GM23338 (cell line): ENCODE measurements at regions not wholly inside any gene's neighbourhood (a gene's known extent, or its start where the extent isn't known, plus 50 kb on each side); places are given as distances from the start of the nearest gene placed in this dataset.

Experiments used
- ATAC-seq: fragments of 200-7000 bp; cut with Tn5 transposase; 3 replicates; pipeline ENCODE4 v1.9.1; 2020
- DNase-seq: peaks from one replicate; pipeline ENCODE4 v3.0.0-alpha.2; 2015; ENCODE audit warnings: low spot score
- H2AFZ ChIP-seq: fragments of 200-600 bp; sonication (generic); 2 replicates; pipeline ENCODE4 v1.8.0; 2016; ENCODE audit warnings: antibody characterized with exemption, mild to moderate bottlenecking, moderate library complexity
- H3F3A ChIP-seq: fragments of 200-600 bp; sonication (generic); replicated peaks from 2 replicates; pipeline ENCODE4 v1.8.0; 2017; ENCODE audit warnings: antibody characterized with exemption, mixed run types, low read depth
- H3K27ac ChIP-seq: fragments of 200-600 bp; sonication (generic); 2 replicates; pipeline ENCODE4 v1.6.1; 2016; ENCODE audit warnings: low read depth
- H3K27me3 ChIP-seq: fragments of 200-600 bp; sonication (generic); 2 replicates; pipeline ENCODE4 v1.8.0; 2016; ENCODE audit warnings: mild to moderate bottlenecking, mixed run types, moderate library complexity; ENCODE audit not compliant: insufficient read depth
- H3K36me3 ChIP-seq: fragments of 200-600 bp; sonication (generic); 2 replicates; pipeline ENCODE4 v1.8.0; 2016; ENCODE audit warnings: mild to moderate bottlenecking; ENCODE audit not compliant: insufficient read depth
- H3K4me1 ChIP-seq: fragments of 200-600 bp; sonication (generic); 2 replicates; pipeline ENCODE4 v1.8.0; 2016; ENCODE audit warnings: mild to moderate bottlenecking, moderate library complexity; ENCODE audit not compliant: insufficient read depth
- H3K4me2 ChIP-seq: fragments of 200-600 bp; sonication (generic); 2 replicates; pipeline ENCODE4 v1.7.1; 2017; ENCODE audit warnings: mixed run types
- H3K4me3 ChIP-seq: fragments of 200-600 bp; sonication (generic); 2 replicates; pipeline ENCODE4 v1.6.1; 2016; ENCODE audit warnings: mixed run types
- H3K79me2 ChIP-seq: fragments of 200-600 bp; sonication (generic); replicated peaks from 2 replicates; pipeline ENCODE4 v1.8.0; 2017; ENCODE audit warnings: mild to moderate bottlenecking; ENCODE audit not compliant: insufficient read depth
- H3K9me2 ChIP-seq: fragments of 200-600 bp; sonication (generic); 2 replicates; pipeline ENCODE4 v1.8.0; 2017; ENCODE audit not compliant: insufficient read depth
- H4K20me1 ChIP-seq: fragments of 200-600 bp; sonication (generic); replicated peaks from 2 replicates; pipeline ENCODE4 v1.8.0; 2017; ENCODE audit warnings: mild to moderate bottlenecking; ENCODE audit not compliant: insufficient read depth
- H3K27ac Mint-ChIP-seq: 2 replicates; pipeline ENCODE4 v1.8.0; 2020; ENCODE audit warnings: inconsistent platforms, mild to moderate bottlenecking, moderate library complexity, mixed read lengths
- H3K27me3 Mint-ChIP-seq: 3 replicates; pipeline ENCODE4 v1.8.0; 2022; ENCODE audit warnings: low read depth, mild to moderate bottlenecking, moderate library complexity, mixed read lengths, inconsistent platforms; ENCODE audit not compliant: insufficient read depth, poor library complexity
- H3K36me3 Mint-ChIP-seq: 3 replicates; pipeline ENCODE4 v1.8.0; 2021; ENCODE audit warnings: low read depth, mild to moderate bottlenecking, inconsistent platforms, moderate library complexity, mixed read lengths
- H3K4me1 Mint-ChIP-seq: 3 replicates; pipeline ENCODE4 v1.8.0; 2020; ENCODE audit warnings: mild to moderate bottlenecking, inconsistent platforms, mixed read lengths
- H3K4me3 Mint-ChIP-seq: 3 replicates; pipeline ENCODE4 v1.8.0; 2021; ENCODE audit warnings: moderate library complexity, mild to moderate bottlenecking, inconsistent platforms, mixed read lengths
- H3K9me3 Mint-ChIP-seq: 3 replicates; pipeline ENCODE4 v1.8.0; 2020; ENCODE audit warnings: moderate library complexity, mild to moderate bottlenecking, inconsistent platforms, mixed read lengths
- CREB1 ChIP-seq: fragments of 250-450 bp; sonication (Bioruptor Pico); IDR thresholded peaks from 2 replicates; pipeline ENCODE4 v1.5.0; 2020; ENCODE audit warnings: low read depth, mild to moderate bottlenecking, moderate library complexity
- EZH2phosphoT487 ChIP-seq: fragments of 200-600 bp; sonication (generic); IDR thresholded peaks from one replicate; pipeline ENCODE4 v1.8.1; 2018; ENCODE audit warnings: antibody characterized with exemption; ENCODE audit not compliant: unreplicated experiment
- NANOG ChIP-seq: IDR thresholded peaks from 2 replicates; pipeline ENCODE4 v1.6.1; 2016; ENCODE audit warnings: antibody characterized with exemption, borderline replicate concordance
- POLR2AphosphoS5 ChIP-seq: IDR thresholded peaks from 2 replicates; pipeline ENCODE4 v1.6.1; 2016; ENCODE audit warnings: antibody characterized with exemption, low read depth
- STAT1 ChIP-seq: IDR thresholded peaks from one replicate; pipeline ENCODE4 v1.6.1; 2016; ENCODE audit warnings: antibody characterized with exemption; ENCODE audit not compliant: unreplicated experiment
- ZNF114 ChIP-seq: fragments of 250-450 bp; sonication (Bioruptor Pico); IDR thresholded peaks from 2 replicates; pipeline ENCODE4 v1.5.0; 2020; ENCODE audit warnings: mild to moderate bottlenecking, moderate library complexity
- ZNF331 ChIP-seq: fragments of 250-450 bp; sonication (Bioruptor Pico); IDR thresholded peaks from 2 replicates; pipeline ENCODE4 v1.5.0; 2020; ENCODE audit warnings: low read depth, mild to moderate bottlenecking, moderate library complexity
- ZNF462 ChIP-seq: fragments of 250-450 bp; sonication (Bioruptor Pico); IDR thresholded peaks from 2 replicates; pipeline ENCODE4 v1.5.0; 2020; ENCODE audit warnings: mild to moderate bottlenecking, moderate library complexity
- TF ChIP-seq, protein P1 (sequence below): IDR thresholded peaks from 2 replicates; pipeline ENCODE4 v1.6.1; 2016; ENCODE audit warnings: antibody characterized with exemption
- TF ChIP-seq, protein P2 (sequence below), 2 experiments: fragments of 200-600 bp in 1 of 2; sonication (generic) in 1 of 2; conservative IDR thresholded peaks; 2 replicates each; pipeline versions ENCODE4 v1.5.1 to v1.6.1; 2016 to 2017; ENCODE audit warnings: antibody characterized with exemption in 2 of 2, low read depth in 2 of 2, mild to moderate bottlenecking in 2 of 2, moderate library complexity in 1 of 2

DNA sequence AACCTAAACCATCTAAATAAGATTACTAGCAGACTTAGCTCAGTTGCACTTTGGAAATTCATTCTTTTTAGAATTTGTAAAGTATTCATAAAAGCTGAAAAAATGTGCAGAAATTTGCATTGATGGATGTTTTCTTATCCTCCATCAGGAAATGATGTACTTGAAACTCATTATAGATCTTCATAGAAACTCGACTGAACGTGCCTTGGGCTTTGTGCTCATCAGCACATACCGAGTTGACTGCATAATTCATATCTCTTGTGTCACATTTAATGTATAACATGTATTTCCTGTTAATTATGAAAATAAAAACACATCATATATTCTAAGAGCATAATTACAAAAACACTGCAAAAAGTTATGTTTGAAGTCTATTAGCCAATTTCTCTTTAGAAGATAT lies 290.9 kb upstream of the NR5A2 start:
- ATAC-seq (no peak), DNase-seq (no peak)
- H3K27me3 ChIP-seq: no peaks in the 10 kb centered on the region
- H4K20me1 ChIP-seq: no peaks in the 10 kb centered on the region
- H3K4me3 ChIP-seq: no peak overlapping the region
- H3K79me2 ChIP-seq: no peaks in the 10 kb centered on the region
- no peaks in the 10 kb centered on the region for H3F3A ChIP-seq
- peaks cover 5% of the 10 kb centered on the region; the same call in 2 of the 3 replicates for H3K9me3 Mint-ChIP-seq
- no peak overlapping the region for H3K4me3 Mint-ChIP-seq
- no peaks in the 10 kb centered on the region for H3K27me3 Mint-ChIP-seq
- TF ChIP-seq ZNF114 (no peak), CREB1 (CRISPR knock-in tag) (no peak)
- no peak overlapping the region for H3K27ac Mint-ChIP-seq
- no peak overlapping the region for H3K4me2 ChIP-seq
- peaks cover 13% of the 10 kb centered on the region for H3K4me1 Mint-ChIP-seq
- no peaks in the 10 kb centered on the region for H3K36me3 ChIP-seq
- no peaks in the 10 kb centered on the region for H3K36me3 Mint-ChIP-seq
- no peak overlapping the region for H3K27ac ChIP-seq
- H3K4me1 ChIP-seq: 0 out of 2 replicates have a peak, but pooled peaks cover 6% of the 10 kb centered on the region
- no peaks in the 10 kb centered on the region; the same call in 1 of the 2 replicates for H3K9me2 ChIP-seq
- H2AFZ ChIP-seq: no peak overlapping the region

GRCh38 chr1:199741586-199741985 lies 285.9 kb upstream of the NR5A2 start:
- Histone ChIP-seq H3K9me2 (no peaks in the 10 kb centered on the region; the same call in 1 of the 2 replicates), H3F3A (no peaks in the 10 kb centered on the region), H2AFZ (no peak overlapping the region; the same call in 1 of the 2 replicates), H3K27me3 (no peaks in the 10 kb centered on the region), H3K27ac (no peak overlapping the region), H3K4me2 (no peak overlapping the region), H4K20me1 (no peaks in the 10 kb centered on the region), H3K79me2 (no peaks in the 10 kb centered on the region), H3K4me1 (no peaks in the 10 kb centered on the region), H3K36me3 (no peaks in the 10 kb centered on the region), H3K4me3 (no peak overlapping the region)
- no peak for DNase-seq
- H3K36me3 Mint-ChIP-seq: no peaks in the 10 kb centered on the region
- no peaks in the 10 kb centered on the region for H3K27me3 Mint-ChIP-seq
- no peak for ATAC-seq
- no peaks in the 10 kb centered on the region for H3K4me1 Mint-ChIP-seq
- no peak overlapping the region for H3K4me3 Mint-ChIP-seq
- H3K9me3 Mint-ChIP-seq: no peaks in the 10 kb centered on the region
- no peak overlapping the region for H3K27ac Mint-ChIP-seq
- TF ChIP-seq, protein P1, sequence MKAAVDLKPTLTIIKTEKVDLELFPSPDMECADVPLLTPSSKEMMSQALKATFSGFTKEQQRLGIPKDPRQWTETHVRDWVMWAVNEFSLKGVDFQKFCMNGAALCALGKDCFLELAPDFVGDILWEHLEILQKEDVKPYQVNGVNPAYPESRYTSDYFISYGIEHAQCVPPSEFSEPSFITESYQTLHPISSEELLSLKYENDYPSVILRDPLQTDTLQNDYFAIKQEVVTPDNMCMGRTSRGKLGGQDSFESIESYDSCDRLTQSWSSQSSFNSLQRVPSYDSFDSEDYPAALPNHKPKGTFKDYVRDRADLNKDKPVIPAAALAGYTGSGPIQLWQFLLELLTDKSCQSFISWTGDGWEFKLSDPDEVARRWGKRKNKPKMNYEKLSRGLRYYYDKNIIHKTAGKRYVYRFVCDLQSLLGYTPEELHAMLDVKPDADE: no peak
- no peak for TF ChIP-seq EZH2phosphoT487
- no peak for TF ChIP-seq STAT1
- TF ChIP-seq ZNF462 (CRISPR knock-in tag): no peak
- TF ChIP-seq ZNF114: no peak
- no peak for TF ChIP-seq NANOG
- TF ChIP-seq POLR2AphosphoS5: no peak
- TF ChIP-seq CREB1 (CRISPR knock-in tag): no peak
- TF ChIP-seq, protein P2, sequence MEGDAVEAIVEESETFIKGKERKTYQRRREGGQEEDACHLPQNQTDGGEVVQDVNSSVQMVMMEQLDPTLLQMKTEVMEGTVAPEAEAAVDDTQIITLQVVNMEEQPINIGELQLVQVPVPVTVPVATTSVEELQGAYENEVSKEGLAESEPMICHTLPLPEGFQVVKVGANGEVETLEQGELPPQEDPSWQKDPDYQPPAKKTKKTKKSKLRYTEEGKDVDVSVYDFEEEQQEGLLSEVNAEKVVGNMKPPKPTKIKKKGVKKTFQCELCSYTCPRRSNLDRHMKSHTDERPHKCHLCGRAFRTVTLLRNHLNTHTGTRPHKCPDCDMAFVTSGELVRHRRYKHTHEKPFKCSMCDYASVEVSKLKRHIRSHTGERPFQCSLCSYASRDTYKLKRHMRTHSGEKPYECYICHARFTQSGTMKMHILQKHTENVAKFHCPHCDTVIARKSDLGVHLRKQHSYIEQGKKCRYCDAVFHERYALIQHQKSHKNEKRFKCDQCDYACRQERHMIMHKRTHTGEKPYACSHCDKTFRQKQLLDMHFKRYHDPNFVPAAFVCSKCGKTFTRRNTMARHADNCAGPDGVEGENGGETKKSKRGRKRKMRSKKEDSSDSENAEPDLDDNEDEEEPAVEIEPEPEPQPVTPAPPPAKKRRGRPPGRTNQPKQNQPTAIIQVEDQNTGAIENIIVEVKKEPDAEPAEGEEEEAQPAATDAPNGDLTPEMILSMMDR (conservative IDR thresholded peaks at IDR 0.05; ENCODE audit: low read depth in 2 of 2): no peak
- no peak for TF ChIP-seq ZNF331 (CRISPR knock-in tag)
